GM12878 (cell line): ENCODE measurements at regions not wholly inside any gene's neighbourhood (a gene's known extent, or its start where the extent isn't known, plus 50 kb on each side); places are given as distances from the start of the nearest gene placed in this dataset.

Experiments
- ATAC-seq: fragments of 200-7000 bp; cut with Tn5 transposase; 3 replicates; pipeline ENCODE4 v1.9.1; 2020; ENCODE audit warnings: mild to moderate bottlenecking, moderate library complexity
- BruUV-seq: library from RNA; stranded (reverse); fragments of 400-500 nt; replicated peaks from 2 replicates; lab custom pipeline; 2021; lab: Mats Ljungman, UMichigan
- CTCF ChIA-PET: fragments of 300-600 bp; sonication (Branson Sonifier 250); formaldehyde crosslinking; extraction: SDS; loops from one replicate; lab custom pipeline; 2021; ENCODE audit warnings: inconsistent platforms; lab: Yijun Ruan, JAX
- POLR2A ChIA-PET: fragments of 350-600 bp; formaldehyde crosslinking; extraction: SDS; loops from one replicate; lab custom pipeline; 2021; ENCODE audit warnings: inconsistent platforms; lab: Charles Lee
- RAD21 ChIA-PET: fragments of 300-600 bp; sonication (Branson Sonifier 250); formaldehyde crosslinking; loops from one replicate; lab custom pipeline; 2023; ENCODE audit warnings: antibody characterized with exemption; ENCODE audit not compliant: unreplicated experiment; lab: Charles Lee
- SMC1A ChIA-PET: fragments of 300-600 bp; sonication (Branson Sonifier 250); formaldehyde crosslinking; loops from one replicate; lab custom pipeline; 2023; ENCODE audit not compliant: unreplicated experiment, uncharacterized antibody; lab: Charles Lee
- DNase-seq: peaks from one replicate; pipeline ENCODE4 v3.0.0-alpha.2; 2011; ENCODE audit warnings: low read depth, low spot score
- FAIRE-seq: peaks from 3 replicates; lab custom pipeline; 2011; peaks lifted over from hg19 to GRCh38; lab: Jason Lieb, UNC
- H2AFZ ChIP-seq: 2 replicates; pipeline ENCODE4 v1.6.0; 2011; ENCODE audit warnings: low read depth, low read length, control low read depth; ENCODE audit not compliant: control insufficient read depth
- H3K27ac ChIP-seq: 2 replicates; pipeline ENCODE4 v1.5.1; 2011; ENCODE audit warnings: control low read depth; ENCODE audit not compliant: control insufficient read depth, insufficient read depth
- H3K27me3 ChIP-seq, 2 experiments: replicated peaks in 1 of 2; 2 replicates each; pipeline versions ENCODE4 v1.6.0 to v1.6.1; 2011; ENCODE audit warnings: low read length in 1 of 2; ENCODE audit not compliant: control insufficient read depth in 2 of 2, insufficient read depth in 2 of 2
- H3K36me3 ChIP-seq, 2 experiments: 2 replicates each; pipeline ENCODE4 v1.5.1; 2011; ENCODE audit warnings: low read length in 1 of 2; ENCODE audit not compliant: control insufficient read depth in 2 of 2, insufficient read depth in 2 of 2
- H3K4me1 ChIP-seq: 2 replicates; pipeline ENCODE4 v1.6.1; 2011; ENCODE audit warnings: mild to moderate bottlenecking, low read length, moderate library complexity, mixed read lengths; ENCODE audit not compliant: control insufficient read depth, insufficient read depth
- H3K4me2 ChIP-seq: 2 replicates; pipeline ENCODE4 v1.6.0; 2011; ENCODE audit warnings: control low read depth; ENCODE audit not compliant: control insufficient read depth, insufficient read depth
- H3K4me3 ChIP-seq: fragments of 200-600 bp; sonication (generic); 2 replicates; pipeline ENCODE4 v1.5.1; 2016
- H3K79me2 ChIP-seq: 2 replicates; pipeline ENCODE4 v1.6.0; 2011; ENCODE audit warnings: low read length; ENCODE audit not compliant: control insufficient read depth, insufficient read depth
- H3K9ac ChIP-seq: 2 replicates; pipeline ENCODE4 v1.8.0; 2011; ENCODE audit warnings: low read length, control low read depth, mixed read lengths; ENCODE audit not compliant: control insufficient read depth, insufficient read depth
- H3K9me3 ChIP-seq: replicated peaks from 3 replicates; pipeline ENCODE4 v1.5.1; 2011; ENCODE audit warnings: mild to moderate bottlenecking, low read length; ENCODE audit not compliant: control insufficient read depth, insufficient read depth
- H4K20me1 ChIP-seq: 2 replicates; pipeline ENCODE4 v1.6.0; 2011; ENCODE audit not compliant: control insufficient read depth, insufficient read depth
- BACH1 ChIP-seq: fragments of 450-650 bp; IDR thresholded peaks from 2 replicates; pipeline ENCODE4 v1.6.1; 2017; ENCODE audit warnings: mild to moderate bottlenecking, borderline replicate concordance
- CBX3 ChIP-seq: fragments of 200-600 bp; sonication (generic); IDR thresholded peaks from 2 replicates; pipeline ENCODE4 v1.6.1; 2016; ENCODE audit warnings: low read depth, borderline replicate concordance
- DPF2 ChIP-seq: fragments of 450-650 bp; IDR thresholded peaks from 2 replicates; pipeline ENCODE4 v1.6.1; 2017; ENCODE audit warnings: mild to moderate bottlenecking
- FOXK2 ChIP-seq: fragments of 450-650 bp; IDR thresholded peaks from 2 replicates; pipeline ENCODE4 v1.6.1; 2017; ENCODE audit warnings: mild to moderate bottlenecking, moderate library complexity
- HDAC2 ChIP-seq: fragments of 200-600 bp; sonication (generic); IDR thresholded peaks from 2 replicates; pipeline ENCODE4 v1.6.1; 2017
- HDGF ChIP-seq: fragments of 450-650 bp; IDR thresholded peaks from 2 replicates; pipeline ENCODE4 v1.6.1; 2016; ENCODE audit warnings: antibody characterized with exemption
- IRF3 ChIP-seq: fragments of 450-650 bp; IDR thresholded peaks from 2 replicates; pipeline ENCODE4 v1.6.1; 2014; ENCODE audit warnings: mild to moderate bottlenecking
- MTA3 ChIP-seq: IDR thresholded peaks from 2 replicates; pipeline ENCODE4 v1.6.1; 2012; ENCODE audit warnings: low read length, inconsistent platforms, borderline replicate concordance
- NFYB ChIP-seq: IDR thresholded peaks from 2 replicates; pipeline ENCODE4 v1.6.1; 2011; ENCODE audit warnings: low read depth, mild to moderate bottlenecking, low read length, improper control_type of control experiment, moderate library complexity; ENCODE audit not compliant: insufficient read depth
- PML ChIP-seq: IDR thresholded peaks from 2 replicates; pipeline ENCODE4 v1.6.1; 2012; ENCODE audit warnings: low read length, inconsistent platforms
- POLR2AphosphoS2 ChIP-seq: IDR thresholded peaks from 2 replicates; pipeline ENCODE4 v1.6.1; 2011; ENCODE audit warnings: low read depth, mild to moderate bottlenecking, low read length, improper control_type of control experiment, moderate library complexity
- PRDM15 ChIP-seq: fragments of 450-650 bp; formaldehyde crosslinking; IDR thresholded peaks from 2 replicates; pipeline ENCODE4 v1.4.0; 2020; ENCODE audit warnings: mild to moderate bottlenecking, moderate library complexity
- RAD21 ChIP-seq: IDR thresholded peaks from 2 replicates; pipeline ENCODE4 v1.6.1; 2011; ENCODE audit warnings: mild to moderate bottlenecking, low read depth, low read length, moderate library complexity; ENCODE audit not compliant: insufficient read depth
- RCOR1 ChIP-seq: conservative IDR thresholded peaks from 2 replicates; pipeline ENCODE4 v1.6.1; 2012; ENCODE audit warnings: low read depth, low read length, improper control_type of control experiment
- SIN3A ChIP-seq: IDR thresholded peaks from 2 replicates; pipeline ENCODE4 v1.6.1; 2012; ENCODE audit warnings: low read depth, low read length, improper control_type of control experiment
- SPI1 ChIP-seq: IDR thresholded peaks from 2 replicates; pipeline ENCODE4 v1.6.1; 2011; ENCODE audit warnings: low read depth, mild to moderate bottlenecking, low read length, moderate library complexity, borderline replicate concordance; ENCODE audit not compliant: insufficient read depth
- TCF12 ChIP-seq: IDR thresholded peaks from 2 replicates; pipeline ENCODE4 v1.6.1; 2011; ENCODE audit warnings: low read depth, mild to moderate bottlenecking, low read length
- WGBS: methylation state at CpG from one replicate; pipeline ENCODE4 v1.1.6; 2016; ENCODE audit warnings: low lambda C conversion rate; ENCODE audit not compliant: insufficient replicate concordance, insufficient coverage; ENCODE audit errors: missing lambda C conversion rate; 5-methylcytosine and 5-hydroxymethylcytosine counted together
- in situ Hi-C: fragments of 300-500 bp; cut with MboI; formaldehyde crosslinking; loops from 9 replicates; pipeline ENCODE4 v1.14.3; 2018; ENCODE audit warnings: mixed read lengths
- intact Hi-C: fragments of 100-400 bp; cut with micrococcal nuclease; formaldehyde crosslinking; loops from one replicate; pipeline ENCODE4 v1.14.2; 2022; ENCODE audit not compliant: unreplicated experiment
- TF ChIP-seq, protein P1 (sequence below): IDR thresholded peaks from 2 replicates; pipeline ENCODE4 v1.6.1; 2012; ENCODE audit warnings: low read depth, low read length, improper control_type of control experiment

DNA sequence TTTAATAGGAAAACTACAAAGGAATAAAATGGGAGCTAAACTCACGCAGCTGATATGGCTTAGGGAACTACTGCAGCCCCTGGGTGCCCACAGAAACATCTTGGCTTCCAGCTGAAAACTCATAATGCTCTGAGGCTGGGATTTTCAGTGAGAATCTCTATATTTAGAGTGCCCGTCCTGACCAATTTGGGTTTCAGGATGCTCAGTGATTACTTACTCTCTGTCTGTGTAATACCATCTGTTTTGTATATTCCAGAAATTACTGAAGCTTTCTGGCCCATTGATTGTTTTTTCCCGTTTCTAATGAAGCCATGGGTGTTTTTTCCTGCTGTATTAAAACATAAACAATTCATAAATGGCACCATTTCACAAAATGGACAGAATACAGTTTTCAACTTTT lies 50.6 kb upstream of the ZNF385D start:
- ChIA-PET RAD21 (no interaction called here), POLR2A (no interaction called here)
- 2% methylated on average over 3 of the region's 3 CpGs for whole genome bisulfite sequencing
- H3K9me3 ChIP-seq, result no peaks in the 10 kb centered on the region
- H3K27ac ChIP-seq, result no peak overlapping the region
- H3K4me3 ChIP-seq, result no peak overlapping the region
- no peak overlapping the region for H3K4me2 ChIP-seq
- no peak overlapping the region for H3K9ac ChIP-seq
- H4K20me1 ChIP-seq, result no peaks in the 10 kb centered on the region
- H3K79me2 ChIP-seq, result no peaks in the 10 kb centered on the region
- in situ Hi-C loops, result no loop called here
- no peak for FAIRE-seq
- intact Hi-C loops, result no loop called here
- BruUV-seq, result no TSS peak
- H3K4me1 ChIP-seq, result no peaks in the 10 kb centered on the region
- TF ChIP-seq RAD21 (no peak), NFYB (no peak), SIN3A (no peak), SPI1 (no peak), HDAC2 (no peak), PRDM15 (no peak), FOXK2 (no peak), POLR2AphosphoS2 (no peak), DPF2 (no peak), TCF12 (no peak), CBX3 (no peak), PML (no peak), MTA3 (no peak), BACH1 (no peak), HDGF (no peak), IRF3 (no peak), RCOR1 (no peak)
- TF ChIP-seq, protein P1, sequence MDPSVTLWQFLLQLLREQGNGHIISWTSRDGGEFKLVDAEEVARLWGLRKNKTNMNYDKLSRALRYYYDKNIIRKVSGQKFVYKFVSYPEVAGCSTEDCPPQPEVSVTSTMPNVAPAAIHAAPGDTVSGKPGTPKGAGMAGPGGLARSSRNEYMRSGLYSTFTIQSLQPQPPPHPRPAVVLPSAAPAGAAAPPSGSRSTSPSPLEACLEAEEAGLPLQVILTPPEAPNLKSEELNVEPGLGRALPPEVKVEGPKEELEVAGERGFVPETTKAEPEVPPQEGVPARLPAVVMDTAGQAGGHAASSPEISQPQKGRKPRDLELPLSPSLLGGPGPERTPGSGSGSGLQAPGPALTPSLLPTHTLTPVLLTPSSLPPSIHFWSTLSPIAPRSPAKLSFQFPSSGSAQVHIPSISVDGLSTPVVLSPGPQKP, result no peak
- TF ChIP-seq, all 136 proteins: peak for 0
- Histone ChIP-seq H3K36me3 (no peaks in the 10 kb centered on the region), H3K27me3 (no peaks in the 10 kb centered on the region), H2AFZ (no peak overlapping the region)
- no peak for ATAC-seq
- ChIA-PET SMC1A (interaction anchor here (0.6 to 1.0 kb wide), 2 partner anchors 9 to 904 kb away, joined by 3 read pairs; no protein-coding TSS in a partner anchor), CTCF (interaction anchor here (0.8 kb wide), 1 partner anchor 80 kb away, joined by 3 read pairs; no protein-coding TSS in a partner anchor)
- DNase-seq, result no peak
